Activated CD4-positive, alpha-beta T cell treated with anti-CD3 and anti-CD28 coated beads for 1 hour (primary cell): ENCODE measurements at regions not wholly inside any gene's neighbourhood (a gene's known extent, or its start where the extent isn't known, plus 50 kb on each side); places are given as distances from the start of the nearest gene placed in this dataset.
A peak's percentile ranks its signal among the peaks of the same experiment; 100 is the strongest.
"Not testable (repeated sequence)": the region's sequence is repeated elsewhere in the genome, so short reads cannot be mapped to it uniquely, and the experiment has no call there.

Source experiments
- DNase-seq: peaks from one replicate; pipeline ENCODE4 v3.0.0-alpha.2; 2020

- DNase-seq = no peak
Measured at GRCh38 chr17:77087650-77088454, 52.9 kb upstream of the SEC14L1 start.

- DNase-seq = peak; percentile 77
Measured at GRCh38 chr17:77088455-77089123, 52.2 kb upstream of the SEC14L1 start.

- DNase-seq = no peak
Measured at GRCh38 chr17:77089124-77089490, 51.7 kb upstream of the SEC14L1 start.

- not testable (repeated sequence) for DNase-seq
Measured at GRCh38 chr17:77089949-77090348, 50.8 kb upstream of the SEC14L1 start.

GRCh38 chr17:77090476-77090875 lies 50.3 kb upstream of the SEC14L1 start:
- DNase-seq = no peak
